IMR-90 (cell line): ENCODE measurements at regions not wholly inside any gene's neighbourhood (a gene's known extent, or its start where the extent isn't known, plus 50 kb on each side); places are given as distances from the start of the nearest gene placed in this dataset.
"Not testable (repeated sequence)": the region's sequence is repeated elsewhere in the genome, so short reads cannot be mapped to it uniquely, and the experiment has no call there.

Experiments used
- ATAC-seq: fragments of 200-7000 bp; cut with Tn5 transposase; 2 replicates; pipeline ENCODE4 v1.9.1; 2020; ENCODE audit warnings: low read depth, mild to moderate bottlenecking, moderate library complexity
- BruUV-seq: library from RNA; stranded (reverse); fragments of 400-500 nt; replicated peaks from 2 replicates; lab custom pipeline; 2021; lab: Mats Ljungman, UMichigan
- CTCF ChIA-PET: fragments of 300-600 bp; formaldehyde crosslinking; extraction: SDS; loops from one replicate; lab custom pipeline; 2021; ENCODE audit warnings: antibody characterized with exemption; lab: Yijun Ruan, JAX
- POLR2A ChIA-PET: fragments of 300-600 bp; sonication (Branson Sonifier 250); formaldehyde crosslinking; loops from one replicate; lab custom pipeline; 2022; ENCODE audit warnings: antibody characterized with exemption; ENCODE audit not compliant: unreplicated experiment; lab: Charles Lee
- DNase-seq: peaks from one replicate; pipeline ENCODE4 v3.0.0; 2013
- H2AFZ ChIP-seq: replicated peaks from 2 replicates; pipeline ENCODE3; 2013; ENCODE audit warnings: low read length, mild to moderate bottlenecking; ENCODE audit not compliant: poor library complexity
- H2AK5ac ChIP-seq: 2 replicates; pipeline ENCODE4 v1.6.1; 2013; ENCODE audit warnings: low read depth, low read length, inconsistent platforms
- H2AK9ac ChIP-seq: replicated peaks from 2 replicates; pipeline ENCODE3; 2013; ENCODE audit warnings: mild to moderate bottlenecking, low read depth, low read length, moderate library complexity; ENCODE audit not compliant: poor library complexity
- H2BK120ac ChIP-seq: 2 replicates; pipeline ENCODE4 v1.6.1; 2013; ENCODE audit warnings: low read depth, low read length, inconsistent platforms
- H2BK15ac ChIP-seq: 3 replicates; pipeline ENCODE4 v1.6.1; 2013; ENCODE audit warnings: low read depth, low read length, inconsistent platforms
- H2BK20ac ChIP-seq: 2 replicates; pipeline ENCODE4 v1.6.1; 2013; ENCODE audit warnings: low read depth, mild to moderate bottlenecking, inconsistent platforms, low read length, moderate library complexity
- H2BK5ac ChIP-seq: 2 replicates; pipeline ENCODE4 v1.6.1; 2013; ENCODE audit warnings: mild to moderate bottlenecking, low read depth, low read length, inconsistent platforms; ENCODE audit not compliant: poor library complexity, severe bottlenecking
- H3K14ac ChIP-seq: replicated peaks from 2 replicates; pipeline ENCODE4 v1.6.1; 2013; ENCODE audit warnings: low read depth, low read length, inconsistent platforms
- H3K18ac ChIP-seq: 2 replicates; pipeline ENCODE4 v1.6.1; 2013; ENCODE audit warnings: low read depth, low read length, control low read depth
- H3K23ac ChIP-seq: 2 replicates; pipeline ENCODE4 v1.6.1; 2013; ENCODE audit warnings: low read depth, low read length, inconsistent platforms
- H3K27ac ChIP-seq: 2 replicates; pipeline ENCODE4 v1.5.1; 2013; ENCODE audit warnings: mild to moderate bottlenecking, control low read depth, low read length; ENCODE audit not compliant: insufficient read depth
- H3K27me3 ChIP-seq: 2 replicates; pipeline ENCODE4 v1.6.1; 2013; ENCODE audit warnings: low read length; ENCODE audit not compliant: control insufficient read depth, insufficient read depth
- H3K36me3 ChIP-seq: 2 replicates; pipeline ENCODE4 v1.6.1; 2013; ENCODE audit warnings: low read length, mixed read lengths; ENCODE audit not compliant: control insufficient read depth, insufficient read depth
- H3K4ac ChIP-seq: 2 replicates; pipeline ENCODE4 v1.6.1; 2013; ENCODE audit warnings: low read depth, low read length, inconsistent platforms
- H3K4me1 ChIP-seq: 2 replicates; pipeline ENCODE4 v1.6.1; 2013; ENCODE audit warnings: low read length, mixed read lengths; ENCODE audit not compliant: control insufficient read depth, insufficient read depth
- H3K4me2 ChIP-seq: 2 replicates; pipeline ENCODE4 v1.6.1; 2013; ENCODE audit warnings: low read depth, mild to moderate bottlenecking, control low read depth, low read length, moderate library complexity
- H3K4me3 ChIP-seq: 2 replicates; pipeline ENCODE4 v1.5.1; 2013; ENCODE audit warnings: low read depth, mild to moderate bottlenecking, control low read depth, low read length, moderate library complexity; ENCODE audit not compliant: insufficient read depth
- H3K56ac ChIP-seq: 2 replicates; pipeline ENCODE4 v1.6.1; 2013; ENCODE audit warnings: low read length, inconsistent platforms; ENCODE audit not compliant: insufficient read depth; ENCODE audit errors: extremely low read depth
- H3K79me1 ChIP-seq, 2 experiments: 2 replicates each; pipeline ENCODE4 v1.6.1; 2013; ENCODE audit warnings: low read length in 2 of 2, inconsistent platforms in 1 of 2, low read depth in 1 of 2
- H3K9ac ChIP-seq: 2 replicates; pipeline ENCODE4 v1.6.1; 2013; ENCODE audit warnings: low read depth, low read length, control low read depth
- H3K9me1 ChIP-seq: 2 replicates; pipeline ENCODE4 v1.6.1; 2013; ENCODE audit warnings: low read length, inconsistent platforms; ENCODE audit not compliant: insufficient read depth
- H3K9me3 ChIP-seq: 2 replicates; pipeline ENCODE4 v1.6.1; 2013; ENCODE audit warnings: low read length; ENCODE audit not compliant: control insufficient read depth, insufficient read depth
- H4K20me1 ChIP-seq: 2 replicates; pipeline ENCODE4 v1.6.1; 2013; ENCODE audit warnings: low read length, inconsistent platforms; ENCODE audit not compliant: insufficient read depth
- H4K5ac ChIP-seq: 2 replicates; pipeline ENCODE4 v1.6.1; 2013; ENCODE audit warnings: mild to moderate bottlenecking, low read depth, low read length, control low read depth
- H4K8ac ChIP-seq, 2 experiments: 2 replicates each; pipeline ENCODE4 v1.6.1; 2013; ENCODE audit warnings: low read depth in 2 of 2, low read length in 2 of 2, control low read depth in 1 of 2, inconsistent platforms in 1 of 2
- H4K91ac ChIP-seq: 2 replicates; pipeline ENCODE4 v1.6.1; 2013; ENCODE audit warnings: low read depth, low read length, inconsistent platforms; ENCODE audit not compliant: insufficient read depth
- CHD1 ChIP-seq: IDR thresholded peaks from 2 replicates; pipeline ENCODE4 v1.6.1; 2012; ENCODE audit warnings: low read depth, low read length, improper control_type of control experiment
- ELK1 ChIP-seq: fragments of 150-350 bp; IDR thresholded peaks from 2 replicates; pipeline ENCODE4 v1.6.1; 2016; ENCODE audit warnings: low read depth, mild to moderate bottlenecking, low read length, moderate library complexity, borderline replicate concordance
- MAFK ChIP-seq: IDR thresholded peaks from 2 replicates; pipeline ENCODE4 v1.6.1; 2012; ENCODE audit warnings: low read depth, low read length, improper control_type of control experiment
- MXI1 ChIP-seq: IDR thresholded peaks from 2 replicates; pipeline ENCODE4 v1.6.1; 2012; ENCODE audit warnings: low read depth, mild to moderate bottlenecking, low read length, moderate library complexity, borderline replicate concordance
- NFE2L2 ChIP-seq: fragments of 150-350 bp; IDR thresholded peaks from 2 replicates; pipeline ENCODE4 v1.6.1; 2016; ENCODE audit warnings: low read depth, mild to moderate bottlenecking, low read length
- RCOR1 ChIP-seq: IDR thresholded peaks from 2 replicates; pipeline ENCODE4 v1.6.1; 2012; ENCODE audit warnings: mild to moderate bottlenecking, low read length, improper control_type of control experiment; ENCODE audit not compliant: insufficient replicate concordance
- USF2 ChIP-seq: fragments of 150-350 bp; IDR thresholded peaks from 2 replicates; pipeline ENCODE4 v1.6.1; 2017; ENCODE audit warnings: mild to moderate bottlenecking, antibody characterized with exemption, low read length, low read depth
- WGBS, 2 experiments: methylation state at CpG; one replicate each; pipeline versions ENCODE4 v1.1.5 to v1.1.7; 2013; ENCODE audit warnings: missing lambda C conversion rate in 2 of 2; ENCODE audit not compliant: insufficient read length in 1 of 2; ENCODE audit errors: extremely low coverage in 2 of 2; 5-methylcytosine and 5-hydroxymethylcytosine counted together
- dilution Hi-C: fragments of 300-500 bp; cut with HindIII; formaldehyde crosslinking; loops from one replicate; pipeline ENCODE4 v1.14.3; 2018; ENCODE audit warnings: low sequenced_read_pairs; ENCODE audit not compliant: unreplicated experiment
- in situ Hi-C: fragments of 300-500 bp; cut with MboI; formaldehyde crosslinking; loops from 3 replicates; pipeline ENCODE4 v1.14.3; 2019; ENCODE audit warnings: low sequenced_read_pairs, inconsistent platforms, mixed read lengths
- intact Hi-C: fragments of 100-400 bp; cut with micrococcal nuclease; formaldehyde crosslinking; loops from 2 replicates; pipeline ENCODE4 v1.10.0; 2022

GRCh38 chr1:79895573-79895972 lies 889.0 kb upstream of the ADGRL4 start:
- intact Hi-C loops: no loop called here
- TF ChIP-seq USF2 (no peak), CHD1 (no peak), ELK1 (no peak), MXI1 (no peak), NFE2L2 (no peak), MAFK (no peak), RCOR1 (no peak)
- dilution Hi-C loops: no loop called here
- no peaks in the 10 kb centered on the region for H4K20me1 ChIP-seq
- no TSS peak for BruUV-seq
- H3K56ac ChIP-seq: no peak overlapping the region
- no peak overlapping the region for H2AK9ac ChIP-seq
- no peak overlapping the region for H3K4ac ChIP-seq
- peaks cover 4% of the 10 kb centered on the region for H3K4me1 ChIP-seq
- no peak overlapping the region for H3K18ac ChIP-seq
- WGBS, 2 experiments: no CpG with 5 or more reads among the region's 2 CpGs
- H3K79me1 ChIP-seq: no peaks in the 10 kb centered on the region
- in situ Hi-C loops: no loop called here
- no peak overlapping the region for H2AFZ ChIP-seq
- no peak overlapping the region for H4K5ac ChIP-seq
- H3K9me3 ChIP-seq: no peaks in the 10 kb centered on the region
- no peak overlapping the region for H3K9ac ChIP-seq
- no peak overlapping the region for H2BK5ac ChIP-seq
- H3K36me3 ChIP-seq: no peaks in the 10 kb centered on the region
- no peak for ATAC-seq
- no peak overlapping the region for H3K14ac ChIP-seq
- no peak overlapping the region for H4K91ac ChIP-seq
- CTCF ChIA-PET: no interaction called here
- DNase-seq: no peak
- H3K4me2 ChIP-seq: no peak overlapping the region
- no peak overlapping the region for H2BK120ac ChIP-seq
- H4K8ac ChIP-seq: no peak overlapping the region
- H2AK5ac ChIP-seq: no peak overlapping the region
- no peak overlapping the region for H2BK20ac ChIP-seq
- H3K4me3 ChIP-seq: no peak overlapping the region
- no peak overlapping the region for H3K27ac ChIP-seq
- H3K27me3 ChIP-seq: no peaks in the 10 kb centered on the region
- H3K9me1 ChIP-seq: no peaks in the 10 kb centered on the region
- no peak overlapping the region for H3K23ac ChIP-seq
- no peak overlapping the region for H2BK15ac ChIP-seq
- POLR2A ChIA-PET: no interaction called here

- H3K36me3 ChIP-seq, CTCF ChIA-PET, H3K79me1 ChIP-seq, H3K14ac ChIP-seq, H3K56ac ChIP-seq, H4K20me1 ChIP-seq, H2BK15ac ChIP-seq, intact Hi-C loops, H2BK5ac ChIP-seq, H3K23ac ChIP-seq, H3K4ac ChIP-seq, H2BK120ac ChIP-seq, BruUV-seq, in situ Hi-C loops, H4K5ac ChIP-seq, DNase-seq, H4K91ac ChIP-seq, H3K9me3 ChIP-seq, H2AK9ac ChIP-seq, dilution Hi-C loops, H3K4me1 ChIP-seq, H3K4me3 ChIP-seq, H3K9me1 ChIP-seq, H2AFZ ChIP-seq, H3K4me2 ChIP-seq, H3K27me3 ChIP-seq, H4K8ac ChIP-seq, H2BK20ac ChIP-seq, H3K27ac ChIP-seq, POLR2A ChIA-PET, H3K9ac ChIP-seq, H2AK5ac ChIP-seq, ATAC-seq, H3K18ac ChIP-seq: not testable (repeated sequence)
- 100% methylated on average over 2 of the region's 6 CpGs; no CpG with 5 or more reads in 1 of the 2 experiments for WGBS, 2 experiments
These were observed 887.6 kb upstream of the ADGRL4 start for GRCh38 chr1:79894129-79894528.
